Sigmoid colon (tissue), 6 donors: ENCODE measurements at regions not wholly inside any gene's neighbourhood (a gene's known extent, or its start where the extent isn't known, plus 50 kb on each side); places are given as distances from the start of the nearest gene placed in this dataset.

Experiments used
- DNase-seq: peaks from one replicate; pipeline ENCODE4 v3.0.0-alpha.2; 2019
- H3K27ac ChIP-seq, 4 donors: fragments of 200-600 bp; sonication (generic); one replicate each; pipeline ENCODE4 v1.5.1; 2016 to 2019; ENCODE audit warnings: mild to moderate bottlenecking in 1 of 4
- H3K27me3 ChIP-seq, 3 donors: fragments of 200-600 bp; sonication (generic); one replicate each; pipeline ENCODE4 v1.5.1; 2019; ENCODE audit warnings: mild to moderate bottlenecking in 1 of 3
- H3K36me3 ChIP-seq, 4 donors: fragments of 200-600 bp; sonication (generic); one replicate each; pipeline ENCODE4 v1.5.1; 2016 to 2019
- H3K4me1 ChIP-seq, 4 donors: fragments of 200-600 bp; sonication (generic); one replicate each; pipeline ENCODE4 v1.5.1; 2017 to 2019
- H3K4me3 ChIP-seq, 4 donors: fragments of 200-600 bp; sonication (generic); one replicate each; pipeline ENCODE4 v1.5.1; 2017 to 2019; ENCODE audit warnings: mild to moderate bottlenecking in 2 of 4, moderate library complexity in 1 of 4
- H3K9me3 ChIP-seq, 4 donors: fragments of 200-600 bp in 3 of 4; sonication (generic) in 3 of 4; one replicate each; pipeline versions ENCODE4 v1.5.1 to v1.6.1; 2013 to 2019
- CTCF ChIP-seq, 4 experiments: fragments of 450-650 bp in 3 of 4; fragments of 200-600 bp in 1 of 4; IDR thresholded peaks; one replicate each; pipeline ENCODE4 v1.5.1; 2016 to 2019; ENCODE audit warnings: antibody characterized with exemption in 4 of 4, mild to moderate bottlenecking in 3 of 4, moderate library complexity in 2 of 4
- EP300 ChIP-seq, 4 donors: sonication (generic); formaldehyde crosslinking; IDR thresholded peaks; one replicate each; pipeline ENCODE4 v1.6.1; 2017; ENCODE audit warnings: antibody characterized with exemption in 4 of 4
- POLR2A ChIP-seq, 2 donors: fragments of 450-650 bp; IDR thresholded peaks; one replicate each; pipeline ENCODE4 v1.6.1; 2016; ENCODE audit warnings: antibody characterized with exemption in 2 of 2, mild to moderate bottlenecking in 2 of 2, moderate library complexity in 2 of 2
- POLR2AphosphoS5 ChIP-seq, 4 donors: sonication (generic); formaldehyde crosslinking; IDR thresholded peaks; one replicate each; pipeline ENCODE4 v1.6.1; 2017; ENCODE audit warnings: antibody characterized with exemption in 4 of 4
- WGBS, 2 donors: extraction: QIAGEN DNeasy Blood & Tissue Kit; methylation state at CpG; one replicate each; pipeline ENCODE4 v1.1.7; 2013; 5-methylcytosine and 5-hydroxymethylcytosine counted together
- intact Hi-C: fragments of 100-400 bp; cut with DNase I; formaldehyde crosslinking; loops from one replicate; pipeline ENCODE4 v1.15.1; 2023
- donor health status: healthy with polysubstance abuse.
- donor health status: healthy.

- H3K36me3 ChIP-seq: no peaks in the 10 kb centered on the region
- H3K4me3 ChIP-seq: no peak overlapping the region
- no peaks in the 10 kb centered on the region for H3K27me3 ChIP-seq
- no peaks in the 10 kb centered on the region for H3K9me3 ChIP-seq
- peaks cover 0 to 52% (median 35%) of the 10 kb centered on the region in 4 donors for H3K4me1 ChIP-seq
- TF ChIP-seq CTCF (IDR thresholded peaks at IDR 0.05) (no peak), EP300 (IDR thresholded peaks at IDR 0.05) (no peak), POLR2A (IDR thresholded peaks at IDR 0.05) (no peak), POLR2AphosphoS5 (IDR thresholded peaks at IDR 0.05) (no peak)
- intact Hi-C loops: loop anchor here (10.0 kb wide), 1 partner anchor 234 kb away; no protein-coding TSS in a partner anchor
- H3K27ac ChIP-seq: no peak overlapping the region
- 95 to 96% methylated on average over 8 of the region's 8 CpGs for WGBS, 2 donors
- no peak for DNase-seq
Observed at GRCh38 chr6:139470997-139471396, 96.5 kb upstream of the CITED2 start.

- intact Hi-C loops: no loop called here
- no peaks in the 10 kb centered on the region for H3K36me3 ChIP-seq
- H3K4me3 ChIP-seq: no peak overlapping the region
- TF ChIP-seq POLR2AphosphoS5 (IDR thresholded peaks at IDR 0.05): no peak
- no peak for TF ChIP-seq CTCF (IDR thresholded peaks at IDR 0.05)
- no peak for TF ChIP-seq POLR2A (IDR thresholded peaks at IDR 0.05)
- no peak for TF ChIP-seq EP300 (IDR thresholded peaks at IDR 0.05)
- no peak for DNase-seq
- H3K9me3 ChIP-seq: no peaks in the 10 kb centered on the region
- H3K27ac ChIP-seq: no peak overlapping the region
- no peaks in the 10 kb centered on the region for H3K27me3 ChIP-seq
- peaks cover 0 to 28% (median 16%) of the 10 kb centered on the region in 4 donors for H3K4me1 ChIP-seq
- 76 to 83% methylated on average over 4 of the region's 4 CpGs for WGBS, 2 donors
Observed at GRCh38 chr6:139468178-139468819, 93.9 kb upstream of the CITED2 start.

- H3K9me3 ChIP-seq: no peaks in the 10 kb centered on the region
- no peak overlapping the region for H3K4me3 ChIP-seq
- H3K4me1 ChIP-seq: no peaks in the 10 kb centered on the region
- no peak overlapping the region for H3K27ac ChIP-seq
- DNase-seq: no peak
- no peaks in the 10 kb centered on the region for H3K36me3 ChIP-seq
- WGBS, 2 donors: 82 to 86% methylated on average over 7 of the region's 7 CpGs
- intact Hi-C loops: no loop called here
- TF ChIP-seq POLR2A (IDR thresholded peaks at IDR 0.05) (no peak), POLR2AphosphoS5 (IDR thresholded peaks at IDR 0.05) (no peak), CTCF (IDR thresholded peaks at IDR 0.05) (no peak), EP300 (IDR thresholded peaks at IDR 0.05) (no peak)
- no peaks in the 10 kb centered on the region for H3K27me3 ChIP-seq
Observed at GRCh38 chr6:139457476-139457875, 83.0 kb upstream of the CITED2 start.

- DNase-seq: no peak
- H3K9me3 ChIP-seq: no peaks in the 10 kb centered on the region
- 84 to 92% methylated on average over 2 of the region's 2 CpGs for WGBS, 2 donors
- no peaks in the 10 kb centered on the region for H3K36me3 ChIP-seq
- intact Hi-C loops: no loop called here
- no peaks in the 10 kb centered on the region for H3K27me3 ChIP-seq
- TF ChIP-seq POLR2AphosphoS5 (IDR thresholded peaks at IDR 0.05): no peak
- no peak for TF ChIP-seq CTCF (IDR thresholded peaks at IDR 0.05)
- no peak for TF ChIP-seq EP300 (IDR thresholded peaks at IDR 0.05)
- no peak for TF ChIP-seq POLR2A (IDR thresholded peaks at IDR 0.05)
- H3K4me1 ChIP-seq: no peaks in the 10 kb centered on the region
- H3K27ac ChIP-seq: no peak overlapping the region
- H3K4me3 ChIP-seq: no peak overlapping the region
Observed at GRCh38 chr6:139452148-139452876, 77.9 kb upstream of the CITED2 start.
